MM.1S (cell line): ENCODE measurements at regions not wholly inside any gene's neighbourhood (a gene's known extent, or its start where the extent isn't known, plus 50 kb on each side); places are given as distances from the start of the nearest gene placed in this dataset.

Experiments used
- DNase-seq: peaks from one replicate; pipeline ENCODE4 v3.0.0-alpha.2; 2015
- H2AFZ ChIP-seq: fragments of 300-600 bp; sonication (generic); 2 replicates; pipeline ENCODE4 v1.6.0; 2016; ENCODE audit warnings: antibody characterized with exemption, low read length
- H3F3A ChIP-seq: fragments of 300-600 bp; sonication (generic); 2 replicates; pipeline ENCODE4 v1.6.1; 2016; ENCODE audit warnings: mild to moderate bottlenecking, antibody characterized with exemption, low read length, moderate library complexity, mixed read lengths; ENCODE audit not compliant: insufficient read depth
- H3K27ac ChIP-seq: fragments of 300-600 bp; sonication (generic); 2 replicates; pipeline ENCODE4 v1.5.1; 2016; ENCODE audit warnings: mild to moderate bottlenecking, low read length
- H3K27me3 ChIP-seq: fragments of 300-600 bp; sonication (generic); replicated peaks from 2 replicates; pipeline ENCODE4 v1.6.0; 2016; ENCODE audit warnings: low read length; ENCODE audit not compliant: insufficient read depth
- H3K36me3 ChIP-seq: fragments of 300-600 bp; sonication (generic); replicated peaks from 2 replicates; pipeline ENCODE4 v1.6.1; 2016; ENCODE audit warnings: mild to moderate bottlenecking, low read length, mixed read lengths; ENCODE audit not compliant: insufficient read depth
- H3K4me1 ChIP-seq: fragments of 300-600 bp; sonication (generic); 2 replicates; pipeline ENCODE4 v1.6.1; 2016; ENCODE audit warnings: low read length, mixed read lengths
- H3K4me2 ChIP-seq: fragments of 300-600 bp; sonication (generic); 2 replicates; pipeline ENCODE4 v1.6.0; 2016; ENCODE audit warnings: low read depth, low read length
- H3K4me3 ChIP-seq: fragments of 300-600 bp; sonication (generic); 2 replicates; pipeline ENCODE4 v1.5.1; 2016; ENCODE audit warnings: low read length, mixed read lengths
- H3K79me2 ChIP-seq: fragments of 300-600 bp; sonication (generic); 2 replicates; pipeline ENCODE4 v1.6.1; 2016; ENCODE audit warnings: mixed run types, low read length, mixed read lengths
- H3K9ac ChIP-seq: fragments of 300-600 bp; sonication (generic); 2 replicates; pipeline ENCODE4 v1.6.1; 2016; ENCODE audit warnings: low read length, mixed read lengths
- H3K9me2 ChIP-seq: fragments of 300-600 bp; sonication (generic); replicated peaks from 2 replicates; pipeline ENCODE4 v1.6.1; 2016; ENCODE audit warnings: mild to moderate bottlenecking, low read length, mixed read lengths; ENCODE audit not compliant: insufficient read depth
- H3K9me3 ChIP-seq: fragments of 300-600 bp; sonication (generic); replicated peaks from 2 replicates; pipeline ENCODE4 v1.6.1; 2016; ENCODE audit warnings: mild to moderate bottlenecking, low read length, mixed read lengths; ENCODE audit not compliant: insufficient read depth
- H4K20me1 ChIP-seq: fragments of 300-600 bp; sonication (generic); 2 replicates; pipeline ENCODE4 v1.6.1; 2016; ENCODE audit warnings: mild to moderate bottlenecking, low read length, moderate library complexity, mixed read lengths; ENCODE audit not compliant: insufficient read depth
- EZH2 ChIP-seq: fragments of 300-600 bp; sonication (generic); optimal IDR thresholded peaks from 2 replicates; pipeline ENCODE3; 2017; ENCODE audit warnings: low read depth, mild to moderate bottlenecking, antibody characterized with exemption, low read length, mixed read lengths
- EZH2phosphoT487 ChIP-seq: fragments of 300-600 bp; sonication (generic); IDR thresholded peaks from 2 replicates; pipeline ENCODE4 v1.6.1; 2018; ENCODE audit warnings: antibody characterized with exemption, low read length
- TF ChIP-seq, protein P1 (sequence below): fragments of 300-600 bp; sonication (generic); IDR thresholded peaks from 2 replicates; pipeline ENCODE4 v1.5.1; 2016; ENCODE audit warnings: antibody characterized with exemption, low read length, mixed read lengths

DNA sequence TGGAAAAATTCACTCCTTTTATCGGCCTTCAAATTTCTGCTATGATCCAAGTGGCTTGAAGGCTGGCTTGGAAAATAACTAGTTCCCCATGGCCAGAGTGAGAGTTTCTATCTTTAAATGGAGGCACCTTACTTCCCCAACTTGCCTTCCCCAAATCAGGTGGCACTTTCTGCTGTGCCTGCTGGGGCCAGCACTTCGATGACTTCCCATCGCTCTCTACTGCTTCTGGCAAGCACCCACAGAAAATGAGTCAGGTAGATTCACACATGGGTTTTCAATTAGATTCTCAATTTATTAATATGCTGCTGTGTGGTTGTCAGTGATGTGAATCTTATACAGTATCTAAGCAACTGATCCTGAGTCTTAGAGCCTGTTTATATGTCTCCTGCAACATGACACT, 398.8 kb upstream of the RAG2 start:
- no peaks in the 10 kb centered on the region for H3K9me3 ChIP-seq
- H3K4me1 ChIP-seq: no peaks in the 10 kb centered on the region
- no peak overlapping the region for H3K4me3 ChIP-seq
- TF ChIP-seq, protein P1, sequence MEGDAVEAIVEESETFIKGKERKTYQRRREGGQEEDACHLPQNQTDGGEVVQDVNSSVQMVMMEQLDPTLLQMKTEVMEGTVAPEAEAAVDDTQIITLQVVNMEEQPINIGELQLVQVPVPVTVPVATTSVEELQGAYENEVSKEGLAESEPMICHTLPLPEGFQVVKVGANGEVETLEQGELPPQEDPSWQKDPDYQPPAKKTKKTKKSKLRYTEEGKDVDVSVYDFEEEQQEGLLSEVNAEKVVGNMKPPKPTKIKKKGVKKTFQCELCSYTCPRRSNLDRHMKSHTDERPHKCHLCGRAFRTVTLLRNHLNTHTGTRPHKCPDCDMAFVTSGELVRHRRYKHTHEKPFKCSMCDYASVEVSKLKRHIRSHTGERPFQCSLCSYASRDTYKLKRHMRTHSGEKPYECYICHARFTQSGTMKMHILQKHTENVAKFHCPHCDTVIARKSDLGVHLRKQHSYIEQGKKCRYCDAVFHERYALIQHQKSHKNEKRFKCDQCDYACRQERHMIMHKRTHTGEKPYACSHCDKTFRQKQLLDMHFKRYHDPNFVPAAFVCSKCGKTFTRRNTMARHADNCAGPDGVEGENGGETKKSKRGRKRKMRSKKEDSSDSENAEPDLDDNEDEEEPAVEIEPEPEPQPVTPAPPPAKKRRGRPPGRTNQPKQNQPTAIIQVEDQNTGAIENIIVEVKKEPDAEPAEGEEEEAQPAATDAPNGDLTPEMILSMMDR: no peak
- TF ChIP-seq EZH2 (no peak), EZH2phosphoT487 (no peak)
- H4K20me1 ChIP-seq: no peaks in the 10 kb centered on the region
- no peaks in the 10 kb centered on the region for H3K9me2 ChIP-seq
- no peak for DNase-seq
- no peak overlapping the region for H3K27ac ChIP-seq
- H3F3A ChIP-seq: no peaks in the 10 kb centered on the region
- H3K36me3 ChIP-seq: no peaks in the 10 kb centered on the region
- H3K4me2 ChIP-seq: no peak overlapping the region
- H3K27me3 ChIP-seq: no peaks in the 10 kb centered on the region
- H3K9ac ChIP-seq: no peak overlapping the region
- no peak overlapping the region for H2AFZ ChIP-seq
- no peaks in the 10 kb centered on the region for H3K79me2 ChIP-seq

GRCh38 chr11:36994208-36994607, 396.2 kb upstream of the RAG2 start:
- Histone ChIP-seq H3K4me1 (no peaks in the 10 kb centered on the region), H3K27me3 (no peaks in the 10 kb centered on the region)

DNA sequence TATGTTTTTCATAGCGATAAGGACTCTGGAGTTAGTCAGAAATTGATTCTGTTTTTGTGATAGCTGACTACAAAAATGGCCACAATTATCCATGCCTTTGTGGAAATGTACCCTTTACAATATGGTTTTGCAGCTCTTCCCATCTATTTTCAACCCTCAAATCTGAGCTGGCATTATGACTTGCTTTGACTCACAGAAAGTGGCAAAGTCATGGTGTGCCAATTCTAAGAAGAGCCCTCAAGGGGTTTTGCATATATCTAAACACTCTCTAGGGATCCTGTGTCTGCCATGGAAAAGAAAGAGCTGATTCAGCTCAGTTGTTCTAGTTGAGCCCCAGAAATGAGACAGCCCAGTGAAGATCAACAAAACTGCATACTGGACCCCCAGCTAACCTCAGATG, 390.5 kb upstream of the RAG2 start:
- no peaks in the 10 kb centered on the region for H3K79me2 ChIP-seq
- H3K36me3 ChIP-seq: no peaks in the 10 kb centered on the region
- H3K9ac ChIP-seq: no peak overlapping the region
- no peak overlapping the region for H3K4me3 ChIP-seq
- no peak overlapping the region for H2AFZ ChIP-seq
- H3K27me3 ChIP-seq: no peaks in the 10 kb centered on the region
- no peaks in the 10 kb centered on the region for H3K9me2 ChIP-seq
- no peak overlapping the region for H3K4me2 ChIP-seq
- H4K20me1 ChIP-seq: no peaks in the 10 kb centered on the region
- H3K4me1 ChIP-seq: no peaks in the 10 kb centered on the region
- DNase-seq: no peak
- no peaks in the 10 kb centered on the region for H3F3A ChIP-seq
- H3K9me3 ChIP-seq: no peaks in the 10 kb centered on the region
- no peak overlapping the region for H3K27ac ChIP-seq
- TF ChIP-seq, protein P1: no peak
- TF ChIP-seq EZH2phosphoT487: no peak
- no peak for TF ChIP-seq EZH2

More at GRCh38 chr11:36994208-36994607, 396.2 kb upstream of the RAG2 start:
- no peak overlapping the region for H3K27ac ChIP-seq
- no peak overlapping the region for H3K9ac ChIP-seq
- no peak overlapping the region for H3K4me3 ChIP-seq
- no peak for DNase-seq
- TF ChIP-seq EZH2 (no peak), EZH2phosphoT487 (no peak)
- TF ChIP-seq, protein P1: no peak
- no peak overlapping the region for H3K4me2 ChIP-seq
- H3K9me3 ChIP-seq: no peaks in the 10 kb centered on the region
- H3F3A ChIP-seq: no peaks in the 10 kb centered on the region
- H3K9me2 ChIP-seq: no peaks in the 10 kb centered on the region
- H3K79me2 ChIP-seq: no peaks in the 10 kb centered on the region
- no peak overlapping the region for H2AFZ ChIP-seq
- H3K36me3 ChIP-seq: no peaks in the 10 kb centered on the region
- H4K20me1 ChIP-seq: no peaks in the 10 kb centered on the region
